H54 (cell line): ENCODE measurements at regions not wholly inside any gene's neighbourhood (a gene's known extent, or its start where the extent isn't known, plus 50 kb on each side); places are given as distances from the start of the nearest gene placed in this dataset.

Experiments
- DNase-seq: peaks from one replicate; pipeline ENCODE4 v3.0.0; 2011; ENCODE audit warnings: low spot score, mixed read lengths; ENCODE audit not compliant: insufficient read length
- FAIRE-seq: peaks from 3 replicates; lab custom pipeline; 2011; peaks lifted over from hg19 to GRCh38; lab: Jason Lieb, UNC
- POLR2A ChIP-seq: IDR thresholded peaks from 2 replicates; pipeline ENCODE4 v1.6.1; 2011; ENCODE audit warnings: low read depth, mild to moderate bottlenecking, low read length

GRCh38 chr2:238560234-238560633 lies 133.5 kb downstream of the ASB1 start:
- DNase-seq (no peak), FAIRE-seq (no peak)
- TF ChIP-seq POLR2A: no peak

- no peak for FAIRE-seq
- no peak for TF ChIP-seq POLR2A
- DNase-seq: no peak
These were observed 134.5 kb downstream of the ASB1 start for GRCh38 chr2:238561230-238561629.

GRCh38 chr2:238562446-238562845 lies 135.7 kb downstream of the ASB1 start:
- no peak for DNase-seq
- no peak for FAIRE-seq
- TF ChIP-seq POLR2A: no peak

- no peak for TF ChIP-seq POLR2A
- no peak for FAIRE-seq
- no peak for DNase-seq
These were observed 136.8 kb downstream of the ASB1 start for GRCh38 chr2:238563551-238563950.

- no peak for TF ChIP-seq POLR2A
- no peak for FAIRE-seq
These were observed 137.7 kb downstream of the ASB1 start for GRCh38 chr2:238564286-238564920.

GRCh38 chr2:238565031-238565430 lies 138.3 kb downstream of the ASB1 start:
- no peak for TF ChIP-seq POLR2A
- no peak for DNase-seq
- FAIRE-seq: no peak

More at GRCh38 chr2:238564286-238564920, 137.7 kb downstream of the ASB1 start:
- DNase-seq: no peak

- no peak for DNase-seq
- no peak for FAIRE-seq
- no peak for TF ChIP-seq POLR2A
These were observed 139.4 kb downstream of the ASB1 start for GRCh38 chr2:238566001-238566645.

- TF ChIP-seq POLR2A: no peak
- FAIRE-seq: no peak
- DNase-seq: no peak
These were observed 140.5 kb downstream of the ASB1 start for GRCh38 chr2:238567067-238567855.

- FAIRE-seq (no peak), DNase-seq (no peak)
- TF ChIP-seq POLR2A: no peak
These were observed 141.3 kb downstream of the ASB1 start for GRCh38 chr2:238567996-238568395.

GRCh38 chr2:238568455-238569440 lies 142.0 kb downstream of the ASB1 start:
- no peak for TF ChIP-seq POLR2A
- FAIRE-seq: no peak
- DNase-seq: no peak

- no peak for TF ChIP-seq POLR2A
- DNase-seq: no peak
- no peak for FAIRE-seq
These were observed 142.9 kb downstream of the ASB1 start for GRCh38 chr2:238569507-238570195.

GRCh38 chr2:238570391-238570790 lies 143.7 kb downstream of the ASB1 start:
- TF ChIP-seq POLR2A: no peak
- FAIRE-seq (no peak), DNase-seq (no peak)

GRCh38 chr2:238570926-238571325 lies 144.2 kb downstream of the ASB1 start:
- DNase-seq (no peak), FAIRE-seq (no peak)
- TF ChIP-seq POLR2A: no peak
